GM23338 (cell line): ENCODE measurements at regions not wholly inside any gene's neighbourhood (a gene's known extent, or its start where the extent isn't known, plus 50 kb on each side); places are given as distances from the start of the nearest gene placed in this dataset.

Experiments used
- ATAC-seq: fragments of 200-7000 bp; cut with Tn5 transposase; 3 replicates; pipeline ENCODE4 v1.9.1; 2020
- DNase-seq: peaks from one replicate; pipeline ENCODE4 v3.0.0-alpha.2; 2015; ENCODE audit warnings: low spot score
- H2AFZ ChIP-seq: fragments of 200-600 bp; sonication (generic); 2 replicates; pipeline ENCODE4 v1.8.0; 2016; ENCODE audit warnings: antibody characterized with exemption, mild to moderate bottlenecking, moderate library complexity
- H3F3A ChIP-seq: fragments of 200-600 bp; sonication (generic); replicated peaks from 2 replicates; pipeline ENCODE4 v1.8.0; 2017; ENCODE audit warnings: antibody characterized with exemption, mixed run types, low read depth
- H3K27ac ChIP-seq: fragments of 200-600 bp; sonication (generic); 2 replicates; pipeline ENCODE4 v1.6.1; 2016; ENCODE audit warnings: low read depth
- H3K27me3 ChIP-seq: fragments of 200-600 bp; sonication (generic); 2 replicates; pipeline ENCODE4 v1.8.0; 2016; ENCODE audit warnings: mild to moderate bottlenecking, mixed run types, moderate library complexity; ENCODE audit not compliant: insufficient read depth
- H3K36me3 ChIP-seq: fragments of 200-600 bp; sonication (generic); 2 replicates; pipeline ENCODE4 v1.8.0; 2016; ENCODE audit warnings: mild to moderate bottlenecking; ENCODE audit not compliant: insufficient read depth
- H3K4me1 ChIP-seq: fragments of 200-600 bp; sonication (generic); 2 replicates; pipeline ENCODE4 v1.8.0; 2016; ENCODE audit warnings: mild to moderate bottlenecking, moderate library complexity; ENCODE audit not compliant: insufficient read depth
- H3K4me2 ChIP-seq: fragments of 200-600 bp; sonication (generic); 2 replicates; pipeline ENCODE4 v1.7.1; 2017; ENCODE audit warnings: mixed run types
- H3K4me3 ChIP-seq: fragments of 200-600 bp; sonication (generic); 2 replicates; pipeline ENCODE4 v1.6.1; 2016; ENCODE audit warnings: mixed run types
- H3K79me2 ChIP-seq: fragments of 200-600 bp; sonication (generic); replicated peaks from 2 replicates; pipeline ENCODE4 v1.8.0; 2017; ENCODE audit warnings: mild to moderate bottlenecking; ENCODE audit not compliant: insufficient read depth
- H3K9me2 ChIP-seq: fragments of 200-600 bp; sonication (generic); 2 replicates; pipeline ENCODE4 v1.8.0; 2017; ENCODE audit not compliant: insufficient read depth
- H4K20me1 ChIP-seq: fragments of 200-600 bp; sonication (generic); replicated peaks from 2 replicates; pipeline ENCODE4 v1.8.0; 2017; ENCODE audit warnings: mild to moderate bottlenecking; ENCODE audit not compliant: insufficient read depth
- H3K27ac Mint-ChIP-seq: 2 replicates; pipeline ENCODE4 v1.8.0; 2020; ENCODE audit warnings: inconsistent platforms, mild to moderate bottlenecking, moderate library complexity, mixed read lengths
- H3K27me3 Mint-ChIP-seq: 3 replicates; pipeline ENCODE4 v1.8.0; 2022; ENCODE audit warnings: low read depth, mild to moderate bottlenecking, moderate library complexity, mixed read lengths, inconsistent platforms; ENCODE audit not compliant: insufficient read depth, poor library complexity
- H3K36me3 Mint-ChIP-seq: 3 replicates; pipeline ENCODE4 v1.8.0; 2021; ENCODE audit warnings: low read depth, mild to moderate bottlenecking, inconsistent platforms, moderate library complexity, mixed read lengths
- H3K4me1 Mint-ChIP-seq: 3 replicates; pipeline ENCODE4 v1.8.0; 2020; ENCODE audit warnings: mild to moderate bottlenecking, inconsistent platforms, mixed read lengths
- H3K4me3 Mint-ChIP-seq: 3 replicates; pipeline ENCODE4 v1.8.0; 2021; ENCODE audit warnings: moderate library complexity, mild to moderate bottlenecking, inconsistent platforms, mixed read lengths
- H3K9me3 Mint-ChIP-seq: 3 replicates; pipeline ENCODE4 v1.8.0; 2020; ENCODE audit warnings: moderate library complexity, mild to moderate bottlenecking, inconsistent platforms, mixed read lengths
- CREB1 ChIP-seq: fragments of 250-450 bp; sonication (Bioruptor Pico); IDR thresholded peaks from 2 replicates; pipeline ENCODE4 v1.5.0; 2020; ENCODE audit warnings: low read depth, mild to moderate bottlenecking, moderate library complexity
- CTCF ChIP-seq, 2 experiments: fragments of 200-600 bp in 1 of 2; sonication (generic) in 1 of 2; conservative IDR thresholded peaks; 2 replicates each; pipeline versions ENCODE4 v1.5.1 to v1.6.1; 2016 to 2017; ENCODE audit warnings: antibody characterized with exemption in 2 of 2, low read depth in 2 of 2, mild to moderate bottlenecking in 2 of 2, moderate library complexity in 1 of 2
- EZH2 ChIP-seq: fragments of 200-600 bp; sonication (generic); IDR thresholded peaks from one replicate; pipeline ENCODE4 v1.8.0; 2017; ENCODE audit warnings: antibody characterized with exemption, mild to moderate bottlenecking, low read depth; ENCODE audit not compliant: unreplicated experiment
- EZH2phosphoT487 ChIP-seq: fragments of 200-600 bp; sonication (generic); IDR thresholded peaks from one replicate; pipeline ENCODE4 v1.8.1; 2018; ENCODE audit warnings: antibody characterized with exemption; ENCODE audit not compliant: unreplicated experiment
- JUNB ChIP-seq: IDR thresholded peaks from one replicate; pipeline ENCODE4 v1.6.1; 2016; ENCODE audit warnings: antibody characterized with exemption; ENCODE audit not compliant: unreplicated experiment
- NANOG ChIP-seq: IDR thresholded peaks from 2 replicates; pipeline ENCODE4 v1.6.1; 2016; ENCODE audit warnings: antibody characterized with exemption, borderline replicate concordance
- POLR2AphosphoS5 ChIP-seq: IDR thresholded peaks from 2 replicates; pipeline ENCODE4 v1.6.1; 2016; ENCODE audit warnings: antibody characterized with exemption, low read depth
- REST ChIP-seq: IDR thresholded peaks from one replicate; pipeline ENCODE4 v1.6.1; 2018; ENCODE audit warnings: antibody characterized with exemption; ENCODE audit not compliant: unreplicated experiment
- ZNF114 ChIP-seq: fragments of 250-450 bp; sonication (Bioruptor Pico); IDR thresholded peaks from 2 replicates; pipeline ENCODE4 v1.5.0; 2020; ENCODE audit warnings: mild to moderate bottlenecking, moderate library complexity
- ZNF331 ChIP-seq: fragments of 250-450 bp; sonication (Bioruptor Pico); IDR thresholded peaks from 2 replicates; pipeline ENCODE4 v1.5.0; 2020; ENCODE audit warnings: low read depth, mild to moderate bottlenecking, moderate library complexity
- ZNF462 ChIP-seq: fragments of 250-450 bp; sonication (Bioruptor Pico); IDR thresholded peaks from 2 replicates; pipeline ENCODE4 v1.5.0; 2020; ENCODE audit warnings: mild to moderate bottlenecking, moderate library complexity

- DNase-seq (peak; percentile 21), ATAC-seq (no peak)
- Histone ChIP-seq H3K79me2 (no peaks in the 10 kb centered on the region), H3K27me3 (no peaks in the 10 kb centered on the region), H3K4me1 (no peaks in the 10 kb centered on the region), H3K36me3 (peaks cover 11% of the 10 kb centered on the region; the same call in 1 of the 2 replicates), H4K20me1 (no peaks in the 10 kb centered on the region), H3K4me2 (no peak overlapping the region), H3F3A (no peaks in the 10 kb centered on the region), H3K4me3 (no peak overlapping the region), H3K9me2 (no peaks in the 10 kb centered on the region), H3K27ac (no peak overlapping the region), H2AFZ (no peak overlapping the region)
- TF ChIP-seq EZH2phosphoT487 = no peak
- no peak for TF ChIP-seq REST
- TF ChIP-seq ZNF331 (CRISPR knock-in tag) = no peak
- no peak for TF ChIP-seq EZH2
- TF ChIP-seq NANOG = no peak
- TF ChIP-seq CREB1 (CRISPR knock-in tag) = no peak
- TF ChIP-seq POLR2AphosphoS5 = no peak
- TF ChIP-seq CTCF (conservative IDR thresholded peaks at IDR 0.05; ENCODE audit: low read depth in 2 of 2) = no peak
- H3K27me3 Mint-ChIP-seq = no peaks in the 10 kb centered on the region
- 0 out of 2 replicates have a peak overlapping the region, but pooled peaks have one; percentile 50 for H3K27ac Mint-ChIP-seq
- peaks cover 34% of the 10 kb centered on the region for H3K36me3 Mint-ChIP-seq
- peaks cover 34% of the 10 kb centered on the region for H3K9me3 Mint-ChIP-seq
- H3K4me1 Mint-ChIP-seq = no peaks in the 10 kb centered on the region
- no peak overlapping the region for H3K4me3 Mint-ChIP-seq
Observed at GRCh38 chr4:178205826-178206225, 763.6 kb upstream of the AGA start.

- Mint-ChIP-seq H3K9me3 (no peaks in the 10 kb centered on the region), H3K4me3 (no peak overlapping the region), H3K27ac (no peak overlapping the region), H3K4me1 (no peaks in the 10 kb centered on the region), H3K27me3 (no peaks in the 10 kb centered on the region), H3K36me3 (no peaks in the 10 kb centered on the region)
- Histone ChIP-seq H3K9me2 (no peaks in the 10 kb centered on the region), H2AFZ (no peak overlapping the region), H3K4me3 (no peak overlapping the region), H3K79me2 (no peaks in the 10 kb centered on the region), H3K27ac (no peak overlapping the region), H3K36me3 (no peaks in the 10 kb centered on the region), H4K20me1 (no peaks in the 10 kb centered on the region), H3F3A (no peaks in the 10 kb centered on the region), H3K27me3 (no peaks in the 10 kb centered on the region), H3K4me2 (no peak overlapping the region), H3K4me1 (no peaks in the 10 kb centered on the region)
- DNase-seq = no peak
- no peak for ATAC-seq
- TF ChIP-seq ZNF331 (CRISPR knock-in tag) (no peak), EZH2 (no peak), NANOG (no peak), ZNF114 (CRISPR knock-in tag) (no peak), ZNF462 (CRISPR knock-in tag) (no peak), JUNB (no peak)
Observed at GRCh38 chr4:178215309-178215708, 773.1 kb upstream of the AGA start.
